ENCODE measurements at regions not wholly inside any gene's neighbourhood (a gene's known extent, or its start where the extent isn't known, plus 50 kb on each side); places are given as distances from the start of the nearest gene placed in this dataset.

GRCh38 chr10:91150631-91151030 is 69.8 kb upstream of the PCGF5 start:
- no peak for DNase-seq

- DNase-seq = no peak
Observed at GRCh38 chr10:91153508-91153907, 67.0 kb upstream of the PCGF5 start.

GRCh38 chr10:91154842-91155241 is 65.6 kb upstream of the PCGF5 start:
- DNase-seq = no peak

- no peak for DNase-seq
Observed at GRCh38 chr10:91156196-91156595, 64.3 kb upstream of the PCGF5 start.

GRCh38 chr10:91159254-91159783 is 61.1 kb upstream of the PCGF5 start:
- DNase-seq = no peak

GRCh38 chr10:91162050-91162494 is 58.4 kb upstream of the PCGF5 start:
- no peak for DNase-seq

DNA sequence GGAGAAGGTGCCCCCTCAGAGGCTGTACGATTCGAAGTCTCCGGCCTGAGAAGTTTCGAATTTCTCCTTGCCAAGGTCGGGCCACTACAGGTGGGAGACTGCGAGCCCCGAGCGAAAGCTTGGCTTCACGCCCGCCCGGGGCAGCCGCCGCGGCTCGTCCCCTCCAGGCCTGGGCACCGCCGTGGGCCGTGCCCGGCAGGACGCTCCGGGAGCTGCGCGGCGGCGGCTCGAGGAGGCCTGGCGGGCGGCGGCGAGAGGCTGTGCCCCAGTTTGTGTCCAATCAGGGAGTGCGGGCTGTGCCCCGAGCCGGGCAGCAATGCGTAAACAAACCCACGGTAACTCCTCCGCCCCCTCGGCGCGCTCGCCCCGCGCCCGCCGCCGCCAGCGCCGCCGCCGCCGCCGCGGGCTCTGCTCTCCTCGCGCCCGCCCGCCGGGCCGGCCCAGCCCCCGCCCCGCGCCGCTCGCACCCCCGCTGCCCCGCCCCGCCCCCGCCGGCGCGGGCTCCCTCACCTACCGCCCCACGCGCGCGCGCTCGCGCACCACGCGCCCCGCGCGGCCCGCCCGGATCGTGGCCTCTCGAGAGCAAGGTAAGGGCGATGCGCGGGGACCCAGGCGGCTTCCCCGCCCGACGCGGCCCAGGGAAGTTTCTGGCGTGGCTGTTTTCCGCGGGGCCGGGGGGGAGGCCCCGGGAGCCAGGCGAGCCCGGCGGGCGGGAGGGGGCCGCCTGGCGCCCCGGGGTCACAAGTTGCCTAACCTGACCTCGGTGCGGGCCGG is 57.8 kb upstream of the PCGF5 start:
- no peak for DNase-seq

DNA sequence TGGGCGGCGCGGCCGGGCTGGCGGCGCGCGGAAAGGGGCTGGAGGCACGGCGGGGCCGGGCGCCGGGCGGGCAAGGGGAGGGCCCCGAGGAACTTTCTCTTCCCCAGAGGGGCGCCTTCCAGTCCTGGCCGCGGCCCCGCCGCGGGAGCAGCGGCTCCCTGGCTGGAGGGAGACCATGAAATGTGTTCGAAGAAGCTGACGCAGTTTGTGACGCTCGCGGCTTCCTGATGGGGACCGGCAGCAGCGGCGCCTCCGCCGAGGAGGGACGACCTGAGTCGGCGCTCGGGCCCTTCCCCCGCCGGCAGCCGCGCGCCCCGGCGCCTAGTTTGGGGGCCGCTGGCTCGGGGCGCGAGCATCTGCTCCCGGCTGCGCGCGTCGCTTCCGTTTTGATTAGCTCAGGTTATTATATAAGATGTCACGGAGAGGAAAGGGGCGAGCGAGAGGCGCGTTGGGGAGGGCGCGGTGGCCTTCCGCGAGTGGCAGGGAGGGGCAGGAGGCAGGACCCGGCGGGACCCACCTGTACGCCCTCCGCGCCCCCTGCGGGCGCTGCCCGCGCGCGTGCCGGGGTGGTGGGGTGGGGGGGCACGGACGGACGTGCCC is 57.1 kb upstream of the PCGF5 start:
- DNase-seq = peak; percentile 32

DNA sequence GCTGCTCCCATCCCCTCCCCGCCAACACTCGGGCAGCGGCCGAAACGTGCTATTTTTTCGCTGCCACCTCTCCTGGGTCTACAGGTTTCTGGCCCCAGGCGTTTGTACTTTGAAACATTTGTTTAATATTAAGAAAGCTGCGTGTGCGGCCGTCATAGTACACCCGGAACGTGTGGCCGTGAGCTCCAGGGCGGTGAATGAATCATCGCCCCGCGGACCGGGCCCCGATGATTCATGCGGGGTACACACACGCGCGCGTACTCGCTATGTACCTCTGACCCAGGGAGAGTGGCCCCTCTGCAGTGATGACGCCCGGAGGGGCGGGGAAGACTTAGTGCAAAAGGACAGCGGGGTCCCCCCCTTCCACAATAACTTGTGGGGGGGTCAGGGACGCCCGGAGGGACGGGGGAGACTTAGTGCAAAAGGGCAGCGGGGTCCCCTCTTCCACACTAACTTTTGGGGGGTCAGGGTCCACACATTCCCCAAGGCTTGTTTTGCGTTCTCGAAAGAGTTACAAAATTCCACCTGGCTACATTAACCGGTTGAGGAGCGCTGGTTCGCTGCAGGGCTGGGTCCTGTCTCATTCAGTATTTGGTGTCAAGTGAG is 56.5 kb upstream of the PCGF5 start:
- DNase-seq = no peak

DNA sequence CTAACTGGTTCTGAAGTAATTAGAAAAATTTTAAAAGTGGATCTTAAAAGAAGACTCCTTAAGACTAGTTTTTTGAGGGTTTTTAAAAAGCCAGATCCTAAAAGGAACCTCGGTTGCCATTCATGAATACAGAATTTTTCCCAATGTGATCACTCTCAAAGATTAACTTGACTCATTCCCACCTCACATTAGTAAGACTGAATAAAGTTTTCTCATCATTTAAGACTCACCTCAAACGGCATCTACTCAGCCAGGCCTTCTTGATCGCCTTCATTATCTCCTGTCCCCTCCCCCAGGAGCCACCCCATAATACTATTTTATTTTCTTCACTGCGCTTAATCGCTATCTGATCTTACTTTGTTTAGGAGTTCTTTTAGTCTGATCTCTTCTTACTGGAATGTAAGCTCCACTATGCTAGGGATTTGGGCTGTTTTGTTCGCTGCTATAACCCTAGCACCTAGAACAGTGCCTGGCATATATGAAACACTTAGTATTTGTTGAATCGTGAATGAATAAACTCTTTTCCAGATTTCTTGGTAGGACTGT is 55.9 kb upstream of the PCGF5 start:
- DNase-seq = no peak

DNA sequence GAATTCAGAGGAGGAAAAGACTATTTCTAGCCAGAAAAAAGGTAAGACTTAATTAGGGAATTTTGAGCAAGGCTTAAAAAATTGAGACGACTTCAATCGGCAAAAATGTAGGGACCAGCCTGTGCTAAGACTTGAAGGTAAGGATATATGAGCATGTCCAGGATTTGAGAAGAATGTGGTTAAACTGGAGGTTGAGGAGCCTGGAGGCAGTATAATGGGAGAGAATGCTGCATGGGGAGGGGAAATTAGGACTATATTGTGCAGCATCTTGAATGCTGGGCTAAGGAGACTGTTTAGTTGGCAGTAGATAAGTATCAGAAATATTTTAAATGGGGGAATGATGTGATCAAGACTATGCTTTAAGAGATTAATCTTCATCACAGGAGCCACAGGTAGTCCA is 53.1 kb upstream of the PCGF5 start:
- DNase-seq = no peak

DNA sequence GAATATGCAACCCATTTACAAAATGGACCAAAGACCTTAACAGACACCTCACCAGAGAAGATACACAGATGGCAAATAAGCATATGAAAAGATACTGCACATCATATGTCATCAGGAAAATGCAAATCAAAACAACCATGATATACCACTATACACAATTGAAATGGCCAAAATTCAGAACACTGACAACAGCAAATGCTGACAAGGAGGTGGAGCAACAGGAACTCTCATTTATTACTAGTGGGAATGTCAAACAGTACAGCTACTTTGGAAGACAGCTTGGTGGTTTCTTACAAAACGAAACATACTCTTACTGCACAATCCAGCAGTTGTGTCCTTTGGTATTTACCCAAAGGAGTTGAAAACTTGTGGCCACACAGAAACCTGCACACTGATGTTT is 50.0 kb upstream of the PCGF5 start:
- no peak for DNase-seq
